Esophagus squamous epithelium (tissue), 5 donors: ENCODE measurements at regions not wholly inside any gene's neighbourhood (a gene's known extent, or its start where the extent isn't known, plus 50 kb on each side); places are given as distances from the start of the nearest gene placed in this dataset.

Source experiments
- DNase-seq: peaks from one replicate; lab custom pipeline; 2025; lab: John Stamatoyannopoulos, UW
- H3K27ac ChIP-seq, 4 donors: fragments of 200-600 bp; sonication (generic); one replicate each; pipeline ENCODE4 v1.5.1; 2016 to 2019; ENCODE audit warnings: mild to moderate bottlenecking in 1 of 4
- H3K27me3 ChIP-seq, 4 donors: fragments of 200-600 bp; sonication (generic); 1 replicate in 3 of 4; 2 replicates in 1 of 4; pipeline versions ENCODE4 v1.5.1 to v1.6.0; 2017 to 2021; ENCODE audit warnings: antibody characterized with exemption in 1 of 4
- H3K36me3 ChIP-seq, 3 donors: fragments of 200-600 bp; sonication (generic); one replicate each; pipeline ENCODE4 v1.5.1; 2016 to 2019
- H3K4me1 ChIP-seq, 3 donors: fragments of 200-600 bp; sonication (generic); one replicate each; pipeline ENCODE4 v1.5.1; 2017 to 2019
- H3K4me3 ChIP-seq, 4 donors: fragments of 200-600 bp; sonication (generic); 1 replicate in 3 of 4; 2 replicates in 1 of 4; pipeline ENCODE4 v1.5.1; 2016 to 2019; ENCODE audit warnings: mild to moderate bottlenecking in 2 of 4, moderate library complexity in 1 of 4
- H3K9me3 ChIP-seq, 3 donors: fragments of 200-600 bp; sonication (generic); one replicate each; pipeline ENCODE4 v1.5.1; 2016 to 2019
- POLR2A ChIP-seq, 4 donors: fragments of 450-650 bp; IDR thresholded peaks; one replicate each; pipeline ENCODE4 v1.6.1; 2017; ENCODE audit warnings: antibody characterized with exemption in 4 of 4, mild to moderate bottlenecking in 4 of 4, moderate library complexity in 3 of 4
- WGBS, 2 donors: methylation state at CpG; one replicate each; pipeline ENCODE4 v1.1.5; 2018; 5-methylcytosine and 5-hydroxymethylcytosine counted together
- intact Hi-C: fragments of 100-400 bp; cut with DNase I; formaldehyde crosslinking; loops from one replicate; pipeline ENCODE4 v1.15.0; 2022
- TF ChIP-seq, protein P1 (sequence below), 6 experiments: fragments of 450-650 bp in 4 of 6; fragments of 200-600 bp in 2 of 6; sonication (generic) in 2 of 6; IDR thresholded peaks; one replicate each; pipeline ENCODE4 v1.5.1; 2016 to 2019; ENCODE audit warnings: antibody characterized with exemption in 6 of 6, mild to moderate bottlenecking in 4 of 6, moderate library complexity in 4 of 6
- donor health status: DM: yes; HTN: yes; CAD: no.

DNA sequence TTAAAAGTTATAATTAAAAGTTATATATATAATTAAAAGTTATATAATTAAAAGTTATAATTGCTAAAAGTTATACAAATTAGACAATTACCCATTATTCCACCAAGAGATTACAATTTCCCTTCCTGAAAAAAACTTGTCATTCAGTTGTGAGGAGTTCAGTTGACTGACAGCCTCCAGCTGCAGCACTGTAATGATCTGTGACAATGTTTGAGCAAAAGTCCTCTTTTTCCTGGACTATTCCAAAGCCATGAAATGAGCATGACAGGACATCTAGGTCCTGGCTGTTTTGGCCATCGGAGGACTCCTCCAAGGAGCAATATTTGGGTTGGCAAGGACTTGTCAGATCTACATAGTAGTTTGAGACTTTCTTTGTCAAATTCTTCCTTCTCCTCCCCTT lies 258.7 kb upstream of the EDNRB start:
- no peaks in the 10 kb centered on the region for H3K27me3 ChIP-seq
- H3K4me3 ChIP-seq, result no peak overlapping the region
- no peak for DNase-seq
- 80 to 90% methylated on average over 1 of the region's 1 CpG for WGBS, 2 donors
- H3K36me3 ChIP-seq, result no peaks in the 10 kb centered on the region
- no peaks in the 10 kb centered on the region for H3K4me1 ChIP-seq
- TF ChIP-seq, protein P1, sequence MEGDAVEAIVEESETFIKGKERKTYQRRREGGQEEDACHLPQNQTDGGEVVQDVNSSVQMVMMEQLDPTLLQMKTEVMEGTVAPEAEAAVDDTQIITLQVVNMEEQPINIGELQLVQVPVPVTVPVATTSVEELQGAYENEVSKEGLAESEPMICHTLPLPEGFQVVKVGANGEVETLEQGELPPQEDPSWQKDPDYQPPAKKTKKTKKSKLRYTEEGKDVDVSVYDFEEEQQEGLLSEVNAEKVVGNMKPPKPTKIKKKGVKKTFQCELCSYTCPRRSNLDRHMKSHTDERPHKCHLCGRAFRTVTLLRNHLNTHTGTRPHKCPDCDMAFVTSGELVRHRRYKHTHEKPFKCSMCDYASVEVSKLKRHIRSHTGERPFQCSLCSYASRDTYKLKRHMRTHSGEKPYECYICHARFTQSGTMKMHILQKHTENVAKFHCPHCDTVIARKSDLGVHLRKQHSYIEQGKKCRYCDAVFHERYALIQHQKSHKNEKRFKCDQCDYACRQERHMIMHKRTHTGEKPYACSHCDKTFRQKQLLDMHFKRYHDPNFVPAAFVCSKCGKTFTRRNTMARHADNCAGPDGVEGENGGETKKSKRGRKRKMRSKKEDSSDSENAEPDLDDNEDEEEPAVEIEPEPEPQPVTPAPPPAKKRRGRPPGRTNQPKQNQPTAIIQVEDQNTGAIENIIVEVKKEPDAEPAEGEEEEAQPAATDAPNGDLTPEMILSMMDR (IDR thresholded peaks at IDR 0.05), result no peak
- TF ChIP-seq POLR2A (IDR thresholded peaks at IDR 0.05), result no peak
- H3K9me3 ChIP-seq, result no peaks in the 10 kb centered on the region
- intact Hi-C loops, result no loop called here
- no peak overlapping the region for H3K27ac ChIP-seq

DNA sequence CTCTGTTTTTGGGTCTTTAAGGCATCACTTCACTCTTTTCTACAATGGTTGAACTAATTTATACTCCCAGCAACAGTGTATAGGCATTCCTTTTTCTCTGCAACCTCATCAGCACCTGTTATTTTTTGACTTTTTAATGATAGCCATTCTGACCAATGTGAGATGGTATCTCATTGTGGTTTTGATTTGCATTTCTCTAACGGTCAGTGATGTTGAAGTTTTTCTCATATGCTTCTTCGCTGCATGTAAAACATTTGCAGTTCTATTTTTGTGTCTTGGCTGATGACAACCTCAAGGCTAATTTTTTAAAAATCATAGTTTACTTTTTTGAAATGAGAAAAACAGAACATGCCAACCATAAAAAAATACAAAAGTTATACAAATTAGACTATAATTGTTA lies 258.2 kb upstream of the EDNRB start:
- no peak for DNase-seq
- no peaks in the 10 kb centered on the region for H3K27me3 ChIP-seq
- intact Hi-C loops, result no loop called here
- no peak overlapping the region for H3K4me3 ChIP-seq
- no peaks in the 10 kb centered on the region for H3K36me3 ChIP-seq
- WGBS, 2 donors, result 73 to 74% methylated on average over 2 of the region's 2 CpGs
- TF ChIP-seq POLR2A (IDR thresholded peaks at IDR 0.05), result no peak
- TF ChIP-seq, protein P1 (IDR thresholded peaks at IDR 0.05), result no peak
- H3K9me3 ChIP-seq, result no peaks in the 10 kb centered on the region
- H3K4me1 ChIP-seq, result no peaks in the 10 kb centered on the region
- H3K27ac ChIP-seq, result no peak overlapping the region

DNA sequence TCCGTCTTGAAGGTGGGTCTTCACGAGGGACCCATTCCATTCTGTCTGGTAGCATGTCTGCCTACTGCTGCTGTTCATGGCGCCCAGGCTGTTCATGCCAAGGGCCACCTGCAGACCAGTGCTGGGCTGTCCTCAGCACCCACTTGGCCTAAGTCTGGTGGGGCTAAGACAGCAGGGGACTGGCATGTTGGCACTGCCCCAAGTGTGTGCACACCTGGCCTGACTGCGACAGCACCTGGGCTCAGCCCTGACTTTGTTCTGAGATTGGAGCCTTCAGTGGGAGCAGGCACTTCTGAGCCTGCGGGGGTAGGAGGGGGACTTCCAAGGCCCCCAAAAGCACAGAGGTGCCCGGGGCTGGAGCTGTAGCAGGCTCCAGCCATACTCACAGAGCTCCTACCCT lies 250.8 kb upstream of the EDNRB start:
- TF ChIP-seq POLR2A (IDR thresholded peaks at IDR 0.05), result no peak
- TF ChIP-seq, protein P1 (IDR thresholded peaks at IDR 0.05), result no peak
- no peak for DNase-seq

DNA sequence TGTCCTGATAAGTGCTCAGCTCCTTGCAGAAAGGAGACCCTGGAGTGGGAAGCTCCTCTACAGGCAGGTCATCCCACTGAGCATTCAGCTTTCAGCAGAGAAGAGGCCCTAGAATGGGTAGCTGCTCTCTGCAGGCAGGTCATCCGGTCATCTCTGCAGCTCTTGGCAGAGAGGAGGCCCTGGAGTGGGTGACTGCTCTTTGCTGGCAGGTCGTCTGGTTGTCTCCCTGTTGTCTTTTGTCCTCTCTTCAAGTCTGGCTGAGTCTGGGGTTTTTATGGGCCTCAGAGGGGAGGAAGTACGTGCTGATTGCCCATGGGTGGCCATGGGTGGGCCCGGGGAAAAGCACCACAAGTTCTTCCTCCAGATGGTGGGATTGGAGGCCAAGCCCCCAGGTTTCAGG lies 250.3 kb upstream of the EDNRB start:
- no peak for DNase-seq
- H3K36me3 ChIP-seq, result no peaks in the 10 kb centered on the region
- H3K4me1 ChIP-seq, result no peaks in the 10 kb centered on the region
- WGBS, 2 donors, result 63 to 100% methylated on average over 1 to 2 of the region's 4 CpGs
- TF ChIP-seq, protein P1 (IDR thresholded peaks at IDR 0.05), result no peak
- TF ChIP-seq POLR2A (IDR thresholded peaks at IDR 0.05), result no peak
- H3K27ac ChIP-seq, result no peak overlapping the region
- no peaks in the 10 kb centered on the region for H3K27me3 ChIP-seq
- peaks cover 0 to 9% (median 0%) of the 10 kb centered on the region in 3 donors for H3K9me3 ChIP-seq
- intact Hi-C loops, result no loop called here
- no peak overlapping the region for H3K4me3 ChIP-seq

More for the DNA sequence above, 250.8 kb upstream of the EDNRB start:
- Histone ChIP-seq H3K4me1 (no peaks in the 10 kb centered on the region), H3K4me3 (no peak overlapping the region), H3K9me3 (peaks cover 0 to 9% (median 0%) of the 10 kb centered on the region in 3 donors), H3K36me3 (no peaks in the 10 kb centered on the region), H3K27me3 (no peaks in the 10 kb centered on the region), H3K27ac (no peak overlapping the region)
- 61 to 100% methylated on average over 1 to 2 of the region's 6 CpGs for WGBS, 2 donors
- intact Hi-C loops, result no loop called here

DNA sequence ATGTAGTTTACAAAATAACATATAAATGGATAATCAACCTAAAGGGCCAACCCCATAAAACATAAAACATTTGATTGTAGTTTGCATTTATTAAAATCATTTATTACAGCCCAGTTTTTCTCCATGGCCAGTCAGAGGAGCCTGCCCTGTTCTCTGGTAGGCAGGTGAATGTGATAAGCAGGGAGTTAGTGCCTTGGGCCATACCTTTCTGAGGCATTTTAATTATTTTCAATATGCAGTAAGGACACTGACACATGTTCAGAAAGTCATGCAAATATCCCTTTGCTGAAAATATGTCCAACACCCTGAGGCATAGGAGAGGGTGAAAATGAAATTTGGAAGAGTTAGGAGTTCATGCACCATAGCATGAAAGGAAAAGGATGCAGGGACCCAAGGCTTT lies 242.6 kb upstream of the EDNRB start:
- no peak overlapping the region for H3K4me3 ChIP-seq
- DNase-seq, result no peak
- no peaks in the 10 kb centered on the region for H3K36me3 ChIP-seq
- no peaks in the 10 kb centered on the region for H3K4me1 ChIP-seq
- intact Hi-C loops, result no loop called here
- H3K9me3 ChIP-seq, result no peaks in the 10 kb centered on the region
- no peak overlapping the region for H3K27ac ChIP-seq
- no peaks in the 10 kb centered on the region for H3K27me3 ChIP-seq
- TF ChIP-seq, protein P1 (IDR thresholded peaks at IDR 0.05), result no peak
- no peak for TF ChIP-seq POLR2A (IDR thresholded peaks at IDR 0.05)
